ENCODE measurements at regions not wholly inside any gene's neighbourhood (a gene's known extent, or its start where the extent isn't known, plus 50 kb on each side); places are given as distances from the start of the nearest gene placed in this dataset.

DNA sequence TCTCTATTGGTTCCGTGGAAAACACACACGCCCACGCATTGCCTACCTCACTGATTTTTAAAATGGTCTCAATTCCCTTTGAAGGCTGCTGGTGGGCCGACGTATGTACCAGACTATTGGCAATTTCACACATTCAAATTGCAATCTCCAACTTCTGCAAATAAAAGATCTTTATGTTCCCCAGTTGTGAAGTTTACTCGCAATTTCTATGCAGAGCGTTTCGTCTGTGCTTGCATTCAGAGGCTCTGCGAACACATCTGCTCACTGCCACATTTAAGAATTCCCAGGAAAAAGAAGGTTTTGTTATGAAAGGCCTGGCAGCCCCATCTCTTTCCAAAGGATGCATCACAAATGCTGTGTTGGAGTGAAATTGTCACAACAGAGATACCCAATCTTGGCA, 288.0 kb upstream of the KAZN start:
- TF ChIP-seq, protein P1, sequence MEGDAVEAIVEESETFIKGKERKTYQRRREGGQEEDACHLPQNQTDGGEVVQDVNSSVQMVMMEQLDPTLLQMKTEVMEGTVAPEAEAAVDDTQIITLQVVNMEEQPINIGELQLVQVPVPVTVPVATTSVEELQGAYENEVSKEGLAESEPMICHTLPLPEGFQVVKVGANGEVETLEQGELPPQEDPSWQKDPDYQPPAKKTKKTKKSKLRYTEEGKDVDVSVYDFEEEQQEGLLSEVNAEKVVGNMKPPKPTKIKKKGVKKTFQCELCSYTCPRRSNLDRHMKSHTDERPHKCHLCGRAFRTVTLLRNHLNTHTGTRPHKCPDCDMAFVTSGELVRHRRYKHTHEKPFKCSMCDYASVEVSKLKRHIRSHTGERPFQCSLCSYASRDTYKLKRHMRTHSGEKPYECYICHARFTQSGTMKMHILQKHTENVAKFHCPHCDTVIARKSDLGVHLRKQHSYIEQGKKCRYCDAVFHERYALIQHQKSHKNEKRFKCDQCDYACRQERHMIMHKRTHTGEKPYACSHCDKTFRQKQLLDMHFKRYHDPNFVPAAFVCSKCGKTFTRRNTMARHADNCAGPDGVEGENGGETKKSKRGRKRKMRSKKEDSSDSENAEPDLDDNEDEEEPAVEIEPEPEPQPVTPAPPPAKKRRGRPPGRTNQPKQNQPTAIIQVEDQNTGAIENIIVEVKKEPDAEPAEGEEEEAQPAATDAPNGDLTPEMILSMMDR (IDR thresholded peaks at IDR 0.05; ENCODE audit: extremely low read depth, missing control alignments): no peak
- no peak for DNase-seq (ENCODE audit: low spot score)

DNA sequence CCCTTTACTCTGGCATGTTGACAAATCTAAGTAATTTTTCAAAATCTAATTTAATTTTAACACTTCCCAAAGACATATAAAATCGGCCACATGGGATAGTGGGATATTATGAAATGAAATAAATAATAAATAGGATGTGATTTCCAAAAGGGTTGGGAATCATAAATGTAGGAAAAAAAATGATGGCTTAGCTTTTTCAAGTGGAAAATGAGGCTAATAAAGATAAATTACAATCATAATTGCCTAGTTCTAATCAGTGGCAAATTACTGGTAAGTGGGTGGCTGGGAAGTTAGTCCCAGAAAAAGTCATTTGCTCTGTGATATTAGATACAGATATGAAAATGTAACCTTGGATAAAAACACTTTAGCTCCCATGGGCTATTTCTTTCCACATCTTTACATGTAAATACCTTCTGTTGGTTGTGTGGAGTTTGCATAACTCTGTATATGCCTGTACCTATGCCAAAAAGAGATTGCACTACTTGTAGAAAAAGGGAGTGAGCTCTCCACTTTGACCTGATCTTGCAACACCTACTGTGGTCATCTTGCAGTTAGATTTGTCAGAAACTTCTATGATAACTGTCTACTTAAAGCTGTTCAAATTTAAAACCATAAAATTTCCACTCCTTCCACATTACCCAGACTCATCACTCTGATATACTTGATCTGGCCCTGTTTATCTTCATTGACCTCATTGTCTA, 284.6 kb upstream of the KAZN start:
- TF ChIP-seq, protein P1 (IDR thresholded peaks at IDR 0.05; ENCODE audit: extremely low read depth, missing control alignments): no peak
- no peak for DNase-seq (ENCODE audit: low spot score)

DNA sequence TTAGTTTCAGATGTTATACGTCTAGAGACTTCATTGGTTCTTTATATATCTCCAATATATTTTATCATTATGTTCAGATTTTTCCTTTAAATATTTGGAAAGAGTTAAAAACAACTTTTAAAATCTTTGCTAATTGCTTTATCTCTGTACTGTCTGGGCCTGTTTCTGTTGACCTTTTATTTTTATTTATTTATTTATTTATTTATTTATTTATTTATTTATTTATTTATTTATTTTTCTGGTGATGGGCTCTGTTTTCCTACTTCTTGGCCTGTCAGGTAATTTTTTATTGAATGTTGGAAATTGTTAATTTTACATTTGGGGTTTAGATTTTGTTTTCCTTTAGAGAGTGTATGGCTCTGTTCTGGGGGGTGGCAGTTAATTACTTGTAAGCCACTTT, 279.7 kb upstream of the KAZN start:
- TF ChIP-seq, protein P1 (IDR thresholded peaks at IDR 0.05; ENCODE audit: extremely low read depth, missing control alignments): no peak
- DNase-seq (ENCODE audit: low spot score): no peak

DNA sequence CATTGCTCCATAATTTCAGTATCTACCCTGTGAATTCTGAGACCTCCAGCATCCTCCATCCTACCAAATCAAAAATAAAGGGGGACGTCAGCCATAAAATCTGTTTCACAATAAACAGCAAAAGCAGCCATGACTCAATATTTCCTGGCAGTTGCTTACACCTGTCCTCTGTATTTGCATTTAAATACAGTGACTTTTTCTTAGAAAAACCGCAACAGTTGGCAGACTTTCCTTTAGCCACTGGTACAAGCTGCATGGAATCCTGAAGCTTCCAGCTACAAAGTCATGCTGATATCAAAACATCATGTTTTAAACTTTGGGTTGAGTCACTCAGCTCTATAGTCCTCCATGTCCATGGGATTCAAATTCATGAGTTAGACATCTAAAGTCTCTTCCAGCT, 278.0 kb upstream of the KAZN start:
- TF ChIP-seq, protein P1 (IDR thresholded peaks at IDR 0.05; ENCODE audit: extremely low read depth, missing control alignments): no peak
- no peak for DNase-seq (ENCODE audit: low spot score)

DNA sequence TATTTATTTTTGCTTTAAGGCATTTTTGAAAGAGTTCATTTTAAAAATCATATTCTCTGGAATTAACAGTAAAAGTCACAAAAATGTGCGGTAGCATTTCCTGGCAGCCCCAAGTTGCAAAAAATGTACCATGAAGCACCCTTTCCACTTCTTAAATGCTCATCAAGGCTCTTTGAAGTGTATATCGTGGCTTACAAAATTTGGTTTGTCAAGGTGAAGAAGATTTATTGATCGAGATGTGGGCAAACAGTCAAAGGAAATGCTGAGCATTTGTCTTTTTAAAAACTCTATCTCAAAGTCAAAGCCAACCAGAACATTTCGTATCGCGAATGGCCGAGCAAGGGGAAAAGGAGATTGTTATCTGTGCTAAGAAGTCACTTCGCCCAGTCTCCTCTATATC, 277.5 kb upstream of the KAZN start:
- TF ChIP-seq, protein P1 (IDR thresholded peaks at IDR 0.05; ENCODE audit: extremely low read depth, missing control alignments): no peak
- DNase-seq (ENCODE audit: low spot score): no peak

DNA sequence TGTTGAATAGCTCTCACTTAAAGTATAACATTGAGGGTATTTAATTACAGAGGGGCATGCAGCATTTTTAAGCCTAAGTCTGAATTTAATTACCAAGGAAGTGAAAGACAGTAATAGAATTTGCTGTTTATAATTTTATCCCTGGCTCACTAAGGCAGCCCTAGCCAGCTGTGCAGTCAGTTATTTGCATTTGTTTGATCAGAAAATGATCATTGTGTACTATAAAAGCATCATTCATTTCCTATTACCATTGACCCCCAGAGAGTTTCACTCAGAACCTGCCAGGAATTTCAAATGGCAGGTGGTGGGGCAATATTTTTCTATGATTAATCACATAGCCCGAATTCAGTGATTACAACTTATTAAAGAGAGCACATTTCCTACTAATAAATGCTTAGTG, 277.1 kb upstream of the KAZN start:
- DNase-seq (ENCODE audit: low spot score): no peak
- TF ChIP-seq, protein P1 (IDR thresholded peaks at IDR 0.05; ENCODE audit: extremely low read depth, missing control alignments): no peak

DNA sequence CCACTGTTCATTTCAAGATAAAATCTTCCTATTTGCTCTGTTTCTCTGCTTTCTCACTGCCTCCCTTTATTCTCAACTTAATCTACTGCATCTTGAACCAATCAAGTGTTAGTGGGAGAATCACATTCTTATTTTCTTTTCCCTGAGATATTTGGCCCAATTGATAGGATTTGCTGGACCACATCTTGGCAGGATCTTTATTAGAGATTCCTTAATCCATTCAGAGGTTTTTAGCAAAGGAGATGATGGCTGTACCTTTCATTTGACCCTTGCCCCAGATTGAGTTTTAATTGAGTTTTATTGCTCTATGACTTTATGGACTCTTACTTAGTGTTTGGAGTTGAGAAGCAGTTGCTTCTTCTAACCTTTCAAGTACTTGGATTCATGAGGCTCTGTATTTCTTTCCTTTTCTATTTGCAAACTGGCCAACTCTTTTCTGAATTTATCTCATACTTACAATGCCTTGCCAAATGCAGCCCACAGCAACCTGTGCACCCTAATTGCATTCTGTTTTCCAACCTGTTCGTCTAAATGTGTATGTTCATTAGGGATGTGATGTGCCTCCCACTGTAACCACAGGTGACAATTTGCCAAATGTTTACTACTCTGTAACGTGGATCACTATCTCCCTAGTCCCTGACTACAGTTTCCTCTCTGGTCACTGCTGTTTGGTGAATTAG, 274.8 kb upstream of the KAZN start:
- TF ChIP-seq, protein P1 (IDR thresholded peaks at IDR 0.05; ENCODE audit: extremely low read depth, missing control alignments): no peak
- DNase-seq (ENCODE audit: low spot score): no peak
